SKM-1 (cell line): ENCODE measurements at regions not wholly inside any gene's neighbourhood (a gene's known extent, or its start where the extent isn't known, plus 50 kb on each side); places are given as distances from the start of the nearest gene placed in this dataset.
A peak's percentile ranks its signal among the peaks of the same experiment; 100 is the strongest.

ENCODE experiments used
- DNase-seq: peaks from one replicate; lab custom pipeline; 2025; ENCODE audit not compliant: unreplicated experiment; lab: John Stamatoyannopoulos, UW

DNA sequence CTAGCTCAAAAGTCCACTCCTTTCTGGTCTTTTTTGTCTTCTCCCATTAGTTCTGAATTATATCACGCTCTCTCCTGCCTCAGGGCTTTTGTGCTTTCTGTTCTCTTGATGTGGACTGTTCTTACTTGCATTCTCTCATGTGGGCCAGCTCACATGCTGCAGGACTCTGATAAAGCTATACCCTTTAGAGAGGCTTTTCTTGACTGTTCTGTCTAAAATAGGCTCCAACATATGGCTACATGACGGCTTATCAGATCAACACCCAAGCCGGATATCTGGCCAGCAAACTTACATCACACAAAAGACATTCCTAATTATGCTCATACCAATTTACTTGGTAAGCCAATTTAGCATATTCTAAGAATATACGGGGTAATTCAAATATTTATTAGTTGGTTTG, 1494.5 kb downstream of the TECRL start:
- DNase-seq = no peak

DNA sequence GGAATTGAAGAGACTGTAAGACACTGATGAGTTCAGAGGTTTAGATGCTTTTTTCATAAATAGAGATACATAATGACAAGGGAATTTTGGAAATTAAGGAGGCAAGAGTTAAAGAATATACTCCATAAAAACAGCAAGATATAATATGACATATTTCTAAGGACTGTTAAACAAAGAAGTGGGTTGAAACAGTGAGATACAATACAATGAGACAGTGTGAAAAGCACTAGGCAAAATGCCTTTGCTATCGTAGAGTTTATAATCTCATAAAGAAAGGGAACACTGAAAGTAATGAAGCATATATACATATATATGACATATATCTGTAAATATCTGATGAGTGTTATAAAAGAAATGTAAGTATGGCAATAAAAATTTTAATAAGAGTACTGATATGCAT, 1496.2 kb downstream of the TECRL start:
- DNase-seq = no peak

DNA sequence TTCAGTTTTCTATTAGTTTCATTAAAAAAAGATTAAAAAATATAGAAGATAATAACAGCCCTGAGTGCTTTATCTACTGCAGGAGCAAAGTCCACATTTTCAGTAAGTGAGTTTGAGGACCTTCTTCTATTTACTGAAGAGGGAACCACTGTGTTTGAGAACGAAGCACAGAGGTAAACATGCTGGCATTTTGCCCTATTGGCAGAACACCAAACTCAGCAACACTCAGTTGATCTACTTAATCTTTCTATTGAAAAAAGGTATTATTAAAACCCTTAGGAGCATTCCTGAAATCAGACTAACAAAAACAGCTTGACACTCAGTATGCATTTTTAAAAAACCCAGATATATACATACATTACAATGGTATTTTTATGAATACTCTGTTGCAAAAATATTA, 1496.7 kb downstream of the TECRL start:
- DNase-seq = no peak

DNA sequence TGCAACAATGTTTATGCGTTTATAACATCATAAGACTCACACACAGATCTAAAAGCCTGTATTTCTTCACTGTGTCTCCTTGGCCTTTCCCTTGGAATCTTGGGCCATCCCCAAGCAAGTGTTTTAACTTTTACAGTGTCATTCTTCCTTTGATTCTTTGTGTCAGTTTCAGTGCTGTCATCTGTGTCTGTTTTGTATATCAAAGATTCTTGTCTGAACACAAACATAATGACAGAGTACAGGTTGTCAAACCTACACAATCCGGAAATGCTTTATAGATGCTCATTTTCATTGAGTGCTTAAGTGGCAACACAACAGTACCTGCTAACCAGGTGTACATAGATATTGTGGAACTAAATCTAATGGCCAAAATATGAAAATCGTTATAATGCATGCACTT, 1500.0 kb downstream of the TECRL start:
- no peak for DNase-seq

DNA sequence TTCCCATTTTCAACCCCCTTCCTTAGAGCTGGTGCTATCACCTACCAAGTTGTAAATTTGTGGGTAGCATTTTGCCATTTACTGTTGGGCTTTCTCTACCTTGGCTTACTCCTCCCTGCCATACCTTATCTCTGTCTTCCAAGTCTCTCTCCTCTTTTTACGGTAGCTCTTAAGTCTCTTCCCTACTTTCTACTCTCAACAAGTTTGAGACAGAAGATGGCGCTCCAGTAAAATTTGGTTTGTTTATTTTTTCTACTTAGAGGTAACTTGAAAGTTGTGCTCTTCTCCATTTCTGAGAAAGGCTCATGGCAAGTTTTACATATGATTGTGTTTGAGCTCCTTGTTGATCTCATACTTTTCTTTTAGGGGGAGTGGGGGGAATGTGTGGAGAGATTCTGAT, 1508.1 kb downstream of the TECRL start:
- DNase-seq = no peak

DNA sequence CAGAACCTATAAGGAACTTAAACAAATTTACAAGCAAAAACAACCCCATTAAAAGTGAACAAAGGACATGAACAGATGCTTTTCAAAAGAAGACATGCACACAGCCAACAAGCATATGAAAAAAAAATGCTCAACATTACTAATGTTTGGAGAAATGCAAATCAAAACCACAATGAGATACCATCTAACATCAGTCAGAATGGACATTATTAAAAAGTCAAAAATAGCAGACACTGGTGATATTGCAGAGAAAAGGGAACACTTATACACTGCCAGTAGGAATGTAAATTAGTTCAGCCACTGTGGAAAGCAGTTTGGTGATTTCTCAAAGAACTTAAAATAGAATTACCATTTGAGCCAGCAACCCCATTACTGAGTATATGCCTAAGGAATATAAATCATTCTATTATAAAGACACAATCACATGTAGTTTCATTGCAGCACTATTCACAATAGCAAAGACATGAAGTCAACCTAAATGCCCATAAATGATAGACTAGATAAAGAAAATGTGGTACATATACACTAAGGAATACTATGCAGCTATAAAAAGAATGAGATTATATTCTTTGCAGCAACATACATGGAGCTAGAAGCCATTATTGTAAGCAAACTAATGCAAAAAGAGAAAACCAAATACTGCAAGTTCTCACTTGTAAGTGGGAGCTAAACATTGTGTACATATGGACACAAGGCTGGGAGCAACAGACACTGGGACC, 1509.4 kb downstream of the TECRL start:
- no peak for DNase-seq

DNA sequence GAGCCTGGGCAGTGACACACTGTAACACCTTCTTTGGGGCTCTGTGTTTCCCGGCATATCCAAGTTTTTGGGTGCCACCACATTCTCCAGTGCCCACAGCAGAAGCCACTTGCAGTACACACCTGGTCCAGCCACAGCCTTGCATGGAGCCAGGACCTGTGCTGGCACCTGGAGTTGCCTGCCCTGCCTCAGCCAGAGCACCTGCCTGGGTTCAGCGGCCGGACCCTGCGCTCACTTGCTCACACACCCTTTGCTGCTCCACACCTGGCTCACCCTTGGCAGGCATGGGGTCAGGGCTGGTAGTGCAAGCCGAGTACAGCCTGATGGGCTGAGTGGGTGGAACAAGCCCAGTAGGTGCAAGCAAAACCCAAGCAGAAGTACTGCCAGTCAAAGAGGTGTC, 1511.1 kb downstream of the TECRL start:
- no peak for DNase-seq

DNA sequence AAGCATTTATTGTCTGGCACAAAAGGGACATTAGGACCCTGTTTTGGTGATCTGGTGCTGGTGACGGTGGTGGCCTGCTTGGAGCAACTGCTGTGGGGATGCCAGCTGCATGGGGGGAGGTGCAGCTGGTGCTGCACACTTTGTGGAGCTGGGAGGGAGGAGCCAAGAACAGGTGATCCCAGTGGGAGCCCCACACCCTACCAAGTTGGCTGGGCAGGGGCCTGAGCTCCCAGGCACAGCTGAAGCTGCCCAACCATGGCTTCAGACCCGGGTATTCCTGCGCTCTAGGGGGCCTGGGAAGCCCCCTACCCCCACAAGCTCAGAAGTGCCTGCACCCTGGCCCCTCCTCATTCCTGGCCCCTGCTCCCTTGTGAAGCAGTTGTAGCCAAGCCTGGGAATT, 1512.5 kb downstream of the TECRL start:
- no peak for DNase-seq

DNA sequence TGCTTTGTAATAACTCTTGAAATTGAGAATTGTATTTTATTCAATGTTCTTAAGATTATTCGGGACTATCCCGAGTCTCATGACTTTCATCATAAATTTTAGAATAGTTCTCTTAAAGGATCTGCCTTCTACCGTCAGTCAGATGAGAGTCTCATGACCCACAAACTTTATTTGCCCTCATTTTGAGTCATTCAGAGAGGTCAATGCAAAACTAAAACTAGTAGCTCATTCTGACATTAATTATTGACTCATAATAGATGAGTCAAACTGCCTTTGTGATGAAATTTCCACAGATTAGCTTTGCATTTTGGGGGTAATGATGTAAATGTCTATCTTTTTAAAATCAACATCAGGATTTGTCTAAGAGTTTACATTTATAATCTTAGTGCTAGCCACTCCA, 1527.3 kb downstream of the TECRL start:
- DNase-seq = no peak

DNA sequence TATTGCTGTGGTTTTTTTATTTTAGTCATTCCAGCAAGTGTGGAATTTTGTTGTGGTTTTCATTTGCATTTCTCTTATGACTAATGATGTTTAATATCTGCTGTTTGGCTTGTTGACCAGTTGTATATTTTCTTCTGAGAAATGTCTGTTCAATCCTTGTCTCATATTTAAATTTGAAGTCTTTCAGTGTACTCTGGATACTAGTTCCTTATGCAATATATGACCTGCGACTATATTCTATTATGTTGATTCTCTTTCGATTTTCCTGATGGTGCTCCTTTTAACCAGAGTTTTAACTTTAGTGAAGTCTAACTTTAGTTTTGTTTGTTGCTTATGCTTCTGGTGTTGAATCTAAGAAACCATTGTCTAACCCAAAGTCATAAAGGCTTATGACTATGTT, 1528.0 kb downstream of the TECRL start:
- DNase-seq = no peak

DNA sequence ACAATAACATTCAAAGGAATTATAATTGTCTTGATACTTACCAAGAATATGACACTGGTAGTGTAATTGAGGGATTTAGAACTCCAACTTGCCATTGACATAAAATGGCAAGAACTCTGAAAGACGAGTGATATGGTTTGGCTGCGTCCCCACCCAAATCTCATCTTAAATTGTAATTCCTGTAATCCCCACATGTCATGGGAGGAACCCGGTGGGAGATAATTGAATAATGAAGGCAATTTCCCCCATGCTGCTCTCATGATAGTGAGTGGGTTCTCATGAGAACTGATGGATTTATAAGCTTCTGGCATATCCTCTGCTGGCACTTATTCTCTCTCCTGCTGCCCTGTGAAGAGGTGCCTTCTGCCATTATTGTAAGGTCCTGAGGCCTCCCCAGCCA, 1536.4 kb downstream of the TECRL start:
- DNase-seq = no peak

DNA sequence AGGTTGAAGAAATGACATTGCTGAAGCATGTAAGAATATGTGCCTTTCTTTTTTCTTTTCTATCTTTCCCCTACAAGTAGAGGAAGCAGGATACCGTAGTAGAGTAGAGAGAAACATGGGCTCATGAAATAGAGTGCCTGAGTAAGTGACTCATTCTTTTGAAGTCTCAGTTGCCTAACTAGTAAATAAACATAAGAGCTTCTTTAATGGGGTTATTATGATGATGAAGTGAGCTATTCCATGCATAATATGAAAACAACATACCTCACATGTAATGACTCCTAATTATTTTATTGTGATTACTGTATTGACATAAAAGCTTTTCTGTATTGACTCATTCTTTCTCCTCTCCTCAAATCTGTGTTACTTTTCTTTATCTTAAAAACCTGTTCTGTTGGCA, 1538.2 kb downstream of the TECRL start:
- DNase-seq = no peak

DNA sequence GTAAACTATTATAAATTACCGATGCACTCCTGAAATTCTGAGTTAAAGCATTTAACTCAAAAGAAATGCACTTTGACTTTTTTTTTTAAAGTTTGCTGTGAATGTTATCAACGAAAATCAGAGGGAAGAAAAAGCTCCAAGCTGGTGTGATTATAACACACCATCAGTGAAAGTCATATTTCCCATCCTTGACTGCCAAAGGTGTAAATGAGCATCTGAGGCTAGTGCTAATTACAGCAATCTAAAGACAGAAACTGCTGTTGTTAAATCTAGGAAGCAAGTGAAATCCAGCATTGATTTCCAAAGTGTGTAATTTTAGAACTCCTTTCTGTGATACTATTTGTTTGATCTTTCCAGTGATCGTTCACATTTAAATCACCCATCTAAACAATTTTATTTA, 1538.8 kb downstream of the TECRL start:
- DNase-seq = no peak

DNA sequence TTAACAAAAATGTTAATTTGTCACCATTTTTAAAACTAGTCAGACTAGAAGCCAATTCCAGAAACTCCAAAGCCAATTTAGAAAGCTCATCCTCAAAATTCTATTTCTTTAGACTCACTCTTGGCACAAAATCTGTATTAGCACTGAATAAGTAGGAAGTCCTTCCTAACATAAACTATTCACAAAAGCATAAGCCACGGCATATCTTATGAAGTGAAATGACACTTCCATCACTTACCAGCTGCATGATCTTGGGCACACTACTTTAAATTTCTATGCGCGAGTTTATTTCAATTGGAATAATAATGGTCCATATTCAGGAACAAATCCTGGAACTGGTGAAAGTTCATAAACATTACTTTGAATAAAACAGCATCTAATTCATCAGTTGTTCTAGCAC, 1544.0 kb downstream of the TECRL start:
- DNase-seq = no peak

DNA sequence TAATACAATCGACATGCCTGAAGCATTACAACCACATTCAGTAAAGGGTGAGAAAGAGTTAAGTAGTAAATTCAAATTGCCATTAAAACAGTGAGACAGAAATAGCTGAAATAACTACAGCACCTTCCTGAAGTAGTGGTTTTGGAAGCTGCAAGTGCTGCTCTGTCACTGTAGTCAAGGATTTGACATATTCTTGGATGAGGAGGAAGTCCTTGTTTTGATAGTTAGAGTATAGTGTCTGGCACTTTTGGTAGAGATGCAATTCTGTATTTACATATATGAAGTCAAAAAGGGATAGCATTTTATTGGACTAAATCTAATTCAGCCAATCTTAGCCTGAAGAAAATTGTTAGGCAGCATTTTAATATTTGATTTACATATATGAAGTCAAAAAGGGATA, 1559.6 kb downstream of the TECRL start:
- no peak for DNase-seq

DNA sequence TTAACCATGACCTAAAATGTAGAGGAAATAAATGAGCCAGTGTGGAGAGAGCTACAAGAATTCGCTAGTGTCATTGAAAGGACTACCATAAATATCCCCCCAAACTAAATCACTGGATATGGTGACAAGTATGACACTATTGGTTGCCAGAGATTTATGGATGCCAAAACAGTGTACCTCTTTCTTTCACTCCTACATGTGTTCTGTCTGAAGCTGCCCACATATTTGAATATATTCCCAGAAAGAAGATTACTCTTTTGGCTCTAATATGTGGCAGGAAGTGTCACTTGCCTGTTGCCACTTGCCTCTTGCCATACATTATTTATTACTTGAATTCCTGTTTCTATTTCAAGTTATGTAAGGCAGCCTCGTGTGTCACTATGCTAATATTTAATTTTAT, 1573.6 kb downstream of the TECRL start:
- no peak for DNase-seq

DNA sequence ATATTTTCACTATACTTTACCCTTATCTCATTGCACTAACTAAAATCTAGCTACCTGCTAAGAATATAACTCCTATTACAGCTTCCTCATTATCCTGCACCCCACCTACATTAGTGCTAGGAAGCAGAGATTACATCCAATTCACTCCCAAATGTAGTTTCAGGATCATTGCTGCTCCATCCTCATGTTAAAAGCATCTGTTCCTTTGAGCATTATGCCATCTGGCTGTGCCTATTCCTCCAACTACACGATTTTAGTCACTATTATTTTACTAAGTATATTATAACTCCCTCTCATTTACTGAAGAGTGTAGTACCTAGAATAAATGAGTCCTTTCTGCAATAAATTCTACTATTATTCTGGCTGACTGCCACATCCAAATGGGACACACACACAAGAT, 1586.9 kb downstream of the TECRL start:
- DNase-seq = no peak

DNA sequence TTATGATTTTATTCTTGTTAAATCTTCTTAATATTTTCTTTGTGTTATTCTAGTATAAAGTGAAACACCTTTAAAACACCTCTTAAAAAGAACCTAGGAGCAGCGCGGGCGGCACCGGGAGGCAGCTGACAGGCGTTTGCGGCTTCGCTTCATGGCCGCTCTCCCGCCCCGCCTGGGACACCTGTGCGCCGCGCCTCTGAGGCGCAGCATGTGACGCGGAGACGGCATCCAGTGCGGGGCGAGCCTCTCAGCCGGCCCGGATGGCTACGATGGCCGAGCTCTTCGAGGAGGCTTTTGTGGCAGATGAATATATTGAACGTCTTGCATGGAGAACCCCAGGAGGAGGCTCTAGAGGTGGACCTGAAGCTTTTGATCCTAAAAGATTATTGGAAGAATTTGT, 1592.7 kb downstream of the TECRL start:
- no peak for DNase-seq

DNA sequence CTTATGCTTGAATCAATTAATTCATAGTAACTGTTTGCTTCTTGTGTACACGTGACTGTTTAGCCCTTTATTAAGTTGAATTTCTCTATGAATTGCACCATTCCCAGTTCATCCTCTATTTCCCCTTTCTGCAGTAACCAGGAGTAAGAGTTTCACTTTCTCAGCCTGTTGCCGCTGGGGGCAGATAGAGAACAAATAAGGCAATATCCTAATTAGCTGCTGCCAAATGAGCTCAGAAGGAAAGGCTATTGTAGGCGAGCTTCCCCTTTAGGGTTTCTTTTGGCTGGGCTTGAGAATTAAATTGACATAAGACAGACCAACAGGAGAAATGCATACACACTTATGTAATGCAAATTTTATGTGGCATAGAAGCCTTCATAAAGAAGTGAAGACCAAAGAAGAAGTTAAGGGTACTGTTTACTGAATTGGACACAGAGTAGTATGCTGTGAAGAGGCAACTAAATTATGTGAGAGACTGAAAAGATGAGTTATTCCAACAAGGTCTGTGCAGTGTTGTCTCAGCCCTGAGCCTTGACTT, 1594.7 kb downstream of the TECRL start:
- peak; percentile 48 for DNase-seq

DNA sequence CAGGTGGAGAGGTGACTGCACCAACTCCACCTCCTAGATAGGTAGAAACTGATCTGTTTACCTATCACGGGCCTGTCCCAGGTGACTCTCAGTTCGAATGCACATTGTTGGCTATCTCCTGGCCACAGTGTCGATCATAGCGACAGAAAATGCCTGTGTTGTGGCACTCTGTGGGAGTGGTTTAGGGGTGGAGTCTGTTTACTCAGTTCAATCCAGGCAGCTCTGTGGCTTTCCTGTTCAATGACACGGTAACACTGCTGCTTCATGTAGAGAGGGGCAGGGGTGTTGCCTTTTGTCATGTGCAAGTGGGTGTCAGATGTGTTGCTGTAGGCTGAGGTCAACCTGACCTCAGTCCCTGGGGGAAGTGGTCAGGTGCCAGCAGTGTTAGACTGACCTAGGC, 1602.4 kb downstream of the TECRL start:
- no peak for DNase-seq

DNA sequence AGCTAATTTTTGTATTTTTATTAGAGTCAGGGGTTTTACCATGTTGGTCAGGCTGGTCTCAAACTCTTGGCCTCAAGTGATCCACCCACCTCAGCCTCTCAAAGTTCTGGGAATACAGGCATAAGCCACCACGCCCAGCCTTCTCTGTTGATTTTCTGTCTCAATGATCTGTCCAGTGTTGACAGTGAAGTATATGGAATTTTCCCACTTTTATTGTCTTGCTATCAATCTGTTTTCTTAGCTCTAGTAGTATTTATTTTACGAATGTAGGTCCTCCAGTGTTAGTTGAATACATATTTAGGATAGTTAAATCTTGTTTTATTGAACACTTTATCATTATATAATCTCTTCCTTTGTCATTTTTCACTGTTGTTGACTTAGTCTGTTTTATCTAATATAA, 1603.9 kb downstream of the ADGRL3 start:
- DNase-seq = no peak

DNA sequence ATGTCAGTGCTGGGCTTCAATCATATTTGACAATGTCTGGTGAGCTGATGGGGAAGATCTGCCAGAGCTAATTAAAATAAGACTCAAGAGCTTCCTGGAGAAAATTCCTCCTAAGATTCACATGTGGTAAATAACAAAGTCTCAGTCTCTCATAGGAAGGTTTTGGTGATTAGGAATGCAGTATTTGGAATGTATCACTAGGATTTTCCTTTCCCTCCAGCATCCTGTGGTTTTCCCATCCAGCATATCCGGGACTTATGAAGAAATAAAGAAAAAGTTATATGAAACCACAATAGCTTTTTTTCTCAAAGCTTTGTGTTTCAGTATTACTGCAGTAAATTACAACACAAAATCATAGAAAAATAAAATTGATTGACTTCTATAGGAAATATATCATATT, 1597.1 kb downstream of the ADGRL3 start:
- DNase-seq = no peak

DNA sequence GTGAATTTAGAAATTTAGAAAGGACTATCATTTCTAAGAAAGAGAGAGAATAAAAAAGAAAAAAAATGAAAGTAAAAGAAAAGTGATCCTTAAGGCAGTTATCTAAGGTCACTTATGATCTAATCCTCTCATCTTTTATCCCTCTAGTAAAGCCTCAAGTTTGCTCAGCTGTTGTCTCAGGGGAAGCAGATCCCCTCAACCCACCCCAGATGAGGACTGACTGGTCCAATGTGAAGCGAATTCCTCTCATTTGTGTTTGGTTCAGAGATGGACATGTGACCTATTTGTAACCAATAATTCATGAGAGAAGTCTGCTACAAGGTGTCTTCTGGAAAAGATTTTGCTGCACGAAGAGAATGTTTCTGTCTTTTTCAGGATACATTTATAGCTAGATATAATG, 1591.3 kb downstream of the ADGRL3 start:
- no peak for DNase-seq
